ENCODE measurements at regions not wholly inside any gene's neighbourhood (a gene's known extent, or its start where the extent isn't known, plus 50 kb on each side); places are given as distances from the start of the nearest gene placed in this dataset.

DNA sequence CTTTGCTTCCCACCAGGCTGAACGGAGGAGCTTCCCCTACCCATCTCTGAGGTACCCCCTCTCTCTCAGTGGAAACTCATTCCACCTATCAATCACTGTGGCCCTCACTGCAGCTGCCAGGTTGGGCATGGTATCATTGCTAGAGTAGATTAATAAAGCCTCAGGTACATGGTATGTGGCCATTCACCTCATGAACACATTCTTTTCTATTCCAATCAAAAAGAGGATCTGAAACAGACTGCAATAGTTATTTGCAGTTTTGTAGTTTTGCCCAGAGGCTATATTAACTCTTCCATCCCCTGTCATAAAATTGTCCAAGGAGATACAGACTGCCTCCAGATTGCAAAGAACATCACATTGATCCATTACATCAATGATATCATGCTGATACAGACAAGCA, 85.8 kb upstream of the MVB12B start:
- no peak for DNase-seq (ENCODE audit: low read depth, low spot score)
- TF ChIP-seq, protein P1, sequence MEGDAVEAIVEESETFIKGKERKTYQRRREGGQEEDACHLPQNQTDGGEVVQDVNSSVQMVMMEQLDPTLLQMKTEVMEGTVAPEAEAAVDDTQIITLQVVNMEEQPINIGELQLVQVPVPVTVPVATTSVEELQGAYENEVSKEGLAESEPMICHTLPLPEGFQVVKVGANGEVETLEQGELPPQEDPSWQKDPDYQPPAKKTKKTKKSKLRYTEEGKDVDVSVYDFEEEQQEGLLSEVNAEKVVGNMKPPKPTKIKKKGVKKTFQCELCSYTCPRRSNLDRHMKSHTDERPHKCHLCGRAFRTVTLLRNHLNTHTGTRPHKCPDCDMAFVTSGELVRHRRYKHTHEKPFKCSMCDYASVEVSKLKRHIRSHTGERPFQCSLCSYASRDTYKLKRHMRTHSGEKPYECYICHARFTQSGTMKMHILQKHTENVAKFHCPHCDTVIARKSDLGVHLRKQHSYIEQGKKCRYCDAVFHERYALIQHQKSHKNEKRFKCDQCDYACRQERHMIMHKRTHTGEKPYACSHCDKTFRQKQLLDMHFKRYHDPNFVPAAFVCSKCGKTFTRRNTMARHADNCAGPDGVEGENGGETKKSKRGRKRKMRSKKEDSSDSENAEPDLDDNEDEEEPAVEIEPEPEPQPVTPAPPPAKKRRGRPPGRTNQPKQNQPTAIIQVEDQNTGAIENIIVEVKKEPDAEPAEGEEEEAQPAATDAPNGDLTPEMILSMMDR (IDR thresholded peaks at IDR 0.05; ENCODE audit: low read depth, low read length), result no peak
- H3K4me3 ChIP-seq (ENCODE audit: low read depth, low read length), result no peak overlapping the region
- in situ Hi-C loops (cut with HindIII; ENCODE audit: low sequenced_read_pairs), result no loop called here

DNA sequence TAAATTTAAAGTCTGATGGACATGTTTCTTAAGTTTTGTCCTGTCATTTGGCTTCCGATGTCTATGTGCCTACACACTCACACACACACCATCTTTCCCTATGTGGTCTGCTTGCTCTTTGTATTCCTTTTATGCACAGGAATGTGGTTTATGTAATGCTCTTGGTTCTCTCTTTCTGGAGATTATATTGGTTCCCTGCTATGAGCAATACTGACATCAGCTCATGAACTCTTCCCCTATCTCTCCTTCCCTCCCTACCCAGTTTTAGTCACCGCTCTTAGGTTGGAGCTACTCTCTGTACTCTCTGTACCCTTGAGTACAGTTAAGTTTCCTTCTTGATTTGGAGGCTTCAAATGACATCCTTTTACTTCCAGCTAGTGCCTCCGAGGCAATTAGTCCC, 77.9 kb upstream of the MVB12B start:
- in situ Hi-C loops (cut with HindIII; ENCODE audit: low sequenced_read_pairs), result no loop called here
- TF ChIP-seq, protein P1 (IDR thresholded peaks at IDR 0.05; ENCODE audit: low read depth, low read length), result no peak
- DNase-seq (ENCODE audit: low read depth, low spot score), result peak; percentile 90
- H3K4me3 ChIP-seq (ENCODE audit: low read depth, low read length), result no peak overlapping the region

DNA sequence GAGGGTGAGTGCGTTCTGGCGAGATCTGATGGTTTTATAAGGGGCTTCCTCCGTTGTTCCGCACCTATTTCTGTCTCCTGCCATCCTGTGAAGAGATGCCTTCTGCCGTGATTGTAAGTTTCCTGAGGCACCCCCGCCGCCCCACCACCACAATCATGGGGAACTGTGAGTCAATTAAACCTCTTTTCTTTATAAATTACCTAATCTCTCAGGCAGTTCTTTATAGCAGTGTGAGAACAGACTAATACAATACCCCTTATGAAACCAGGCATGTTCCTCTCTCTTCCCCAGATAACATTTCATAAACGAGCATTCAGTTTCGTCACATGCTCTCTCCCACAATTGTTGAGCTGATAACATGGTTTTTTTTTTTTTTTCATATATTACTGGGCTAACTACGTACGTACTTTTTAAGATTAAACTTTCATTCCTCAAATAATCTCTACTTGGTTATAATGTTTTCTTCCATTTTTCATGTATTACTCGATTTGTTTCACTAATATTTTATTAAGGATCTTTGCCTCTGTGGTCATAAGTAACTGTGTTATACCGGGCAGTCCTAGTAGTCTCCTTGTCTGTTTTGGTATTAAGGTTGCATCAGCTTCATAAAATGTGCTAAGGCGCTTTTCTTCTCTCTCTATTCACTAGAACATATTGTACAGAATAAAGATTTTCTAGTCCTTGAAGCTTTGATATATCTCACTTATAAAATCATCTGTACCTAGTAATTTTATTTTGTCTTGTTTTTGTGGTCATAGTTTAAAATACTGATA, 64.9 kb upstream of the MVB12B start:
- DNase-seq (ENCODE audit: low read depth, low spot score), result no peak
- H3K4me3 ChIP-seq (ENCODE audit: low read depth, low read length), result no peak overlapping the region
- TF ChIP-seq, protein P1 (IDR thresholded peaks at IDR 0.05; ENCODE audit: low read depth, low read length), result no peak
- in situ Hi-C loops (cut with HindIII; ENCODE audit: low sequenced_read_pairs), result no loop called here

DNA sequence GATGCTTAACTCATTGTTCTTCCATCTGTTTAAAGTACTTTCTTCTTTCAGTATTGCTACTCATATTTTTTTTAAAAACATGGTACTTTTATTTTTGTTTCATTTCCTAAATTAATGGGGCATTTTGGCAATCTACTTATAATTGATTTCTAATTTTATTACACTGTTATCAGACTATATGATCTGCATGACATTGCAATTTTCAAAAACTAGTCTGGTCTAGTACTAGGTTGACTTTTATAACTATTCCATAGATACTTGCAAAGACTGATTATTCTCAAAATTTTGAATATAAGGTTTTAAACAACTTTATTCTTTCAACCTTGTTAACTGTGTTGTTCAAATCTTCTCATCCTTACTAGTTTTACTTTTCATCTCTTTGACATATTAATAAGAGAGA, 63.9 kb upstream of the MVB12B start:
- no peak for DNase-seq (ENCODE audit: low read depth, low spot score)
- TF ChIP-seq, protein P1 (IDR thresholded peaks at IDR 0.05; ENCODE audit: low read depth, low read length), result no peak
- in situ Hi-C loops (cut with HindIII; ENCODE audit: low sequenced_read_pairs), result no loop called here
- no peak overlapping the region for H3K4me3 ChIP-seq (ENCODE audit: low read depth, low read length)

DNA sequence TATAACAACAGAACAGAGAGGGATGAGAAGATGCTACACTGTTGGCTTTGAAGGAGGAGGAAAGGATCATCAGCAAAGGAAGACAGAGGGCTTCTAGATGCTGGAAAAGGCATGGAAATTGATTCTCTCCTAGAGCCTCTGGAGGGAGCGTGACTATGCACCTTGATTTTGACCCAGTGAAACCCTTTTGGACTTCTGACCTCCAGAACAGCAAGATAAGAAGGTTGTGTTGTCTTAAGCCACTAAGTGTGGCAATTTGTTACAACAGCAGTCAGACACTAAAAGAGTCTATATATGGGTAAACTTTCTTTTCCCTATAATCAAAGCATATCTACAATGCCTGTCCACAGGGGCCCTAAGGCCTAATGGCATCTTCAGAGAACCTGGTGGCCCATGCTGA, 56.1 kb upstream of the MVB12B start:
- TF ChIP-seq, protein P1 (IDR thresholded peaks at IDR 0.05; ENCODE audit: low read depth, low read length), result no peak
- H3K4me3 ChIP-seq (ENCODE audit: low read depth, low read length), result no peak overlapping the region
- in situ Hi-C loops (cut with HindIII; ENCODE audit: low sequenced_read_pairs), result no loop called here
- no peak for DNase-seq (ENCODE audit: low read depth, low spot score)

DNA sequence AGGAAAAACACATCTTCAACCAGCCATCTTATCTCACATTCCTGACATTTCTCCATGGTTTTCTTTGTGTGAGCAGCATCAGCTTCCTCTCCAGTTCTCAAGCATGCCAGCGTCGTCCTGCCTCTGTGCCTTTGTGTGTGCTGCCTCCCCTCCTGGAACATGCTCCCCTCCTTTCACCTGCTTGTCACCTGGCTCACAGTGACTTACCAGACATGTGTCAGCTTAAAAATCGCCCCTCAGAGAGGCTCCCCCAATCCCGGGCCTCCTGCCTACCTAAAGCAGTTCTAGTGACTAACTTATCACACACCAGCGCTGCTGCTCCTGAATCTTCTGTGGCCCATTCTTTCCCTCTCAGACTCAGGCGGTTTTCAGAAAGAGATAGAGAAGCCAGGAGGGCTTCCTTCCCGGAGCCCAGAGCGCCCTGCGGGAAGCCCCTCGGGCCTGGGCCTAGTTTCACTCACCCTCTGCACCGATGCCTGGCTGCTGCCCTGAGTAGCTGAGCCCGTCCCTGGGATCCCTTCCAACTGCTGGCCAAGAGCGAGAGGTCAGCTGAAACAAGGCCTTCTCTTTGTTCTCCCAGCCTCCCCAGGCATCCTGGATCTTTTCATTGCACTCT, 51.1 kb upstream of the MVB12B start:
- no peak overlapping the region for H3K4me3 ChIP-seq (ENCODE audit: low read depth, low read length)
- TF ChIP-seq, protein P1 (IDR thresholded peaks at IDR 0.05; ENCODE audit: low read depth, low read length), result no peak
- in situ Hi-C loops (cut with HindIII; ENCODE audit: low sequenced_read_pairs), result no loop called here
- peak; percentile 12 for DNase-seq (ENCODE audit: low read depth, low spot score)

Data from astrocyte of the spinal cord (primary cell).